NCI-H1417 (cell line): ENCODE measurements at regions not wholly inside any gene's neighbourhood (a gene's known extent, or its start where the extent isn't known, plus 50 kb on each side); places are given as distances from the start of the nearest gene placed in this dataset.
"Not testable (repeated sequence)": the region's sequence is repeated elsewhere in the genome, so short reads cannot be mapped to it uniquely, and the experiment has no call there.

Source experiments
- DNase-seq, 3 experiments: peaks; one replicate each; lab custom pipeline; 2025; lab: John Stamatoyannopoulos, UW

DNA sequence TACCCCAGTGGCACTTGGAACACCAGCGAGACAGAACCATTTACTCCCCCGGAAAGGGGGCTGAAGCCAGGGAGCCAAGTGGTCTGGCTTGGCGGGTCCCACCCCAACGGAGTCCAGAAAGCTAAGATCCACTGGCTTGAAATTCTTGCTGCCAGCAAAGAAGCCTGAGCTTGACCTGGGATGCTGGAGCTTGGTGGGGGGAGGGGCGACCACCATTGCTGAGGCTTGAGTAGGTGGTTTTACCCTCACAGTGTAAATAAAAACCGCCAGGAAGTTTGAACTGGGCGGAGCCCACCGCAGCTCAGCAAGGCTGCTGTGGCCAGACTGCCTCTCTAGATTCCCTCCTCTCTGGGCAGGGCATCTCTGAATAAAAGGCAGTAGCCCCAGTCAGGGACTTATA lies 62.8 kb downstream of the RPS24 start:
- not testable (repeated sequence) for DNase-seq

GRCh38 chr10:78102593-78102992 lies 68.9 kb downstream of the RPS24 start:
- DNase-seq: not testable (repeated sequence)

DNA sequence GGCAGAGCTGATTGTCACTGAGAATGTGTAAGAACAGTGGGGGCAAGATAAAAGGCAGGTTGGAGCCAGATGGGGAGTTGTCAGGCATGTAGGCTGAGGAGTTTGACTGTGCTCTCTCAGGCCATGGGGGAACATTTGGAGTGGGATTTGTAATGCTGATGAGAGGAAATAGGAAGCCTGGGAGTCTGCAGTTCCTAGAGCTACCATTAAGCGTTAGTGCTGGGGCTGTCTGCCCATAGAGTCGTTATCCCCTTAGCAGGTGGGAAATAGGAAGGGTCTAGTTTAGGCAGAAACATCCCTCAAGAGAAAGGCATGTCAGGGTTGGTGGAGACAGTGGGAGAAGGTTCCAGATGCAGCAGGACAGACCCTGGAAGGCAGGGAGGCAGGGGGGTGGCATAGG lies 75.5 kb downstream of the RPS24 start:
- DNase-seq: no peak

GRCh38 chr10:78115135-78115853 lies 81.6 kb downstream of the RPS24 start:
- DNase-seq: no peak

DNA sequence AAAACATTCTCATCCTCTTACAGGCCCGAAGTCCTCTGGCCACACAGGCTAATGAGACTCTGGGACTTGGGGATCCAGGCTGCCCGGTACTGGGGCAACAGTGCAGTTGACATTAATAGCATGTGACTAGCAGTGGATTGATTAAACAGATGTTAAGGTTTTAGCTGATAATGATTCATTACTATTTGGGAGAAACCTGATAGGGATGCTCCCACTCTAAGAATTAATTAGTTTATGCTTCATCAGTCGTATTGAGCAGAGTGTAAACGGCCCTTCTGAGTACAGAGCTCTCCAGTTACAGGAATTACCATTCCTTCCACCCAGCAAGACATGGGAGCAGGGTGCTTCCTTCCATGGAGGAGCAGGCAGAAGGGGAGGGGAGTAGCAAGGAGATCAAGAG lies 82.7 kb downstream of the RPS24 start:
- no peak for DNase-seq

DNA sequence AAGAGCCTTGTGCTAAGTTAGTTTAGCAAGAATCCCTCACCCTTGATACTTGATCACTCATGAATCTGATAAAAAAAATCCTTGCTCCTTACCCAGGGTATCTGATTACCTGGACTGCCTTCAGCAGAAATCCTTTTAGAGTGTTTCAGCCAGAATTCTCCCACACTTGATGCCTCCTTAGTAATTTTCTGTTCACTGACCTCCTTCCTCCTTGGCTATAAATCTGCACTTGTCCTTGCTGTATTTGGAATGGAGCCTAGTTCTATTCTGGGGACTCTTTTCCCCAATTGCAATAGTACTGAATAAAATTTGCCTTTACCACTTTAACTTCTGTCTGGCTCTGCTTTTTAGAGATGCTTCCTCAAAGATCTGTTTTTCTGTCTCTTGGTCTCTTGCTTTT lies 84.9 kb downstream of the RPS24 start:
- DNase-seq: no peak

GRCh38 chr10:78121801-78122200 lies 88.1 kb downstream of the RPS24 start:
- DNase-seq: no peak

DNA sequence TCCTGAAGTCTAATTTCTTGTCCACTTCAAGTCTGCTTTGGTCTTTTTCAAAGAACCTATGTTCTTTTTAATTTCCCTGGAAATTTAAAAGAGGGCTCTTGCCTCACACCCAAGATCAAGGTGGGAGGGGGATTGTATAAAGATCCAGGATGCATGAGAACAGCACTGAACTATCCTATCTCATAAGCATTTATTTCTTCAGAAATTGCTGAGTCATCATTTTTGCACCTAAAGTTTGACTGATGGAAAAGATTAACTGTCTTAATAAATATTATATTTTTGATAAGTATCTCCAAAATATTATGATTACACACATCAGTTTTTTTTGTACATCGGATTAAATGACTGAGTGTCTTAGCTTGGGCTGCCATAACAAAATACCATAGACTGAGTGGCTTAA lies 90.5 kb downstream of the RPS24 start:
- DNase-seq: no peak

GRCh38 chr10:78129211-78129610 lies 95.5 kb downstream of the RPS24 start:
- DNase-seq: no peak

GRCh38 chr10:78130966-78131710 lies 97.5 kb downstream of the RPS24 start:
- DNase-seq: no peak

GRCh38 chr10:78134773-78135306 lies 101.2 kb downstream of the RPS24 start:
- no peak for DNase-seq

DNA sequence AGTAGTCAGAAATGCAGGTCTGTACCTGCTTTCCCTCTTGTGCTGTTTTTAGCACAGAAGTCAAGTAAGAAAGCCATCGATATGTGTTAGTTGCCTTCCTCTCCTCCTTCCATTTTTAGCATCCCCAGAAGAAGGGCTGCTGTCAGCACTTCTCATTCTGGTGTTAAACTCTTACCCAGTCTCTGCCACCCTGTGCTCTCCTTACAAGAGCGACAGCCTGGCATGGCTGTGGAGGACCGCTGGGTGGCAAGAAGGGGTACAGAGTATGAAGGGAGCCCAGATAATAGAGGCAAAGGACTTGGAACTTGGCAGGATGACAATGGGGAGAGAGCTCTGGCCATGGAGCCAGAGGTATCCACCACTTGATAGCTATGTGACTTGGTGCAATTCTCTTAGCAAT lies 103.5 kb downstream of the RPS24 start:
- peak in 1 of 3 experiments; percentile 2 for DNase-seq

GRCh38 chr10:78139341-78139740 lies 105.7 kb downstream of the RPS24 start:
- no peak for DNase-seq

- no peak for DNase-seq
Observed at GRCh38 chr10:78140066-78140630, 106.5 kb downstream of the RPS24 start.

DNA sequence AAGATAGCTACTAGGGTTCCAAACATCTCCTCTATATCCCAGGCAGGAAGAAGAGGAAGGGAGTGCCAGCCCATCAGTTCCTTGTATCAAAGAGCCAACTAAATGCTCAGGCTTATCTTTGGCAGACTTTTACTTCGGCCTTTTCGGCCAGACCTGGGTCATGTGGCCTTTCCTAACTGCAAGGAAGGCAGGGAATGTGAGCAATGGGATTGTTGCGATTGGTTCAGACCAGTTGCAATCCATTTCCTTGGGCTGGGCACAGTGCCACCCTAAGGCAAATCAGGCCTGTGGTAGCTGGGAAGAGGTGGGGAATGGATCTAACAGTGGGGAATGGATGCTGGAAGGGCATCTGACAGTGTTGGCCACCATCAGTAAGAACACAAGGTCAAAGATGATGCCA lies 109.9 kb downstream of the RPS24 start:
- DNase-seq: no peak

- DNase-seq: no peak
Observed at GRCh38 chr10:78146200-78146599, 112.5 kb downstream of the RPS24 start.

DNA sequence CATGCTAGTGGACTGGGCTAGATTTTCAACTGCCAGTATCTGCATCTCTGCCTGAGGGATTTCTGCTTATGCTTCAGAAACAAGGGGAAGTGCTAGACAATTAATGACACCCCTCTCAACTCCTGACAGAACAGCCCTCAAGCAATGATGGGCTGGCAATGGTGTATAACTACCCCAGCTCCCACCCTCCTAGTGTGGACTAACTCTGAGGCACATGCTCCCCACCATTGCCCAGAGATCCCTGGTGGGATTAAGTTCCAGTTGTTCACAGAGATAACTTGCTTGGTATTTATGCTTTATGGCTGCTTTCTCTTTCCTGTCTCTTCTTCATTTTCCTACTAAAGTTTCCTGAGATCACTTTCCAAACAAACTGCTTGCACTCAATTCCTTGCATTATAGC lies 113.5 kb downstream of the RPS24 start:
- no peak for DNase-seq

DNA sequence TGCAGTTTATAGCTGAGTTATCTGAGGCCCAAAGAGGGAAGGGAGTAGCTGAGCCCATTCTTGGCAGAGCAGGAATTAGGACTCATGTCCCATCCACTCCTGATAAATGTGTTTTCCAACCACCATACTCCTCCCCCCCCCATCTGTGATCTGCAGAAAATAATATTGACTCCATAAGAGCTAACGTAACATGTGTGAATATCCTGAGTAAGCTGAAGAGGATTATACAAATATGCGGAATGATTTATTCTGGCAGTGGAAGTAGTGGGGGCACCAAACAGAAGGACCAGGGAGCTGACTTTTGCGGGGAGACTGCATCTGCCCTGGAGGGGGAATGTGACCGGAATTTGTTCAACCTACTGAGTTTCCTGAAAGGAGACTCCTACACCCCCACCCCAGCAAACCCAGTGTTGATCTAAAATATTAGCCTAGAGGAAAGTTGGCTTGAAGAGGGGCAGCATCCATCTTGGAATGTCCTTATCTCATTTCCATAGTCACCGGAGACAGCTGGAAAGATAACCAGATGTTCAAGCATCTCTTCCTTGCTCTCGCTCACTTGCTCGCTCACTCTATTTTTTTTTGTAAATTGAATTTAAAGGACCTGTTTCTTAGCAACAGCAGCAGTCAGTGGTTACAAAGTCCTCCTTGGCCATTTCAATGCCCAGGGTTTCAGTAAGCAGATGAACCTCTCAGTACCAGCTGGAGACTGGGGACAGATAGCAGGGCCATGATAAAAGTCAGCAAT lies 114.7 kb downstream of the RPS24 start:
- DNase-seq: no peak

GRCh38 chr10:78148961-78149612 lies 115.4 kb downstream of the RPS24 start:
- no peak for DNase-seq

DNA sequence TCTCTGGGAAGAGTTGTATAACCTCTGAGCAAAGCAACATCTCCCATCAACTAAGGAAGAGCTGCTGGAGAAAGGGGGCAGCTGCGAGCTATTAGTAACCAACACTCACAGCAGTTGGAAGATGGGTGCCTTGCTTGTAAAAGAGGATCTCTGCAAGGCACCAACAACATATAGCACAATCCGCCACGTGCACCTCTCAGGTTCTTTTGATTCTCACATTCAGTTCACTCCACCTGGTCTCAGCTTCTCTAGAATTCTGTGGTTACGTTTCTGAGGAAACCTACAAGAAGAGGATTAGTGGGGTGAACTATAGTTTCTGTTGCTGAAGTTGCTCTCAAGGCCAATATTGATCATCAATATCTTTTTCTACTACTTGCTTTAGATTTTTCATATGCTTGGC lies 117.1 kb downstream of the RPS24 start:
- DNase-seq: no peak

DNA sequence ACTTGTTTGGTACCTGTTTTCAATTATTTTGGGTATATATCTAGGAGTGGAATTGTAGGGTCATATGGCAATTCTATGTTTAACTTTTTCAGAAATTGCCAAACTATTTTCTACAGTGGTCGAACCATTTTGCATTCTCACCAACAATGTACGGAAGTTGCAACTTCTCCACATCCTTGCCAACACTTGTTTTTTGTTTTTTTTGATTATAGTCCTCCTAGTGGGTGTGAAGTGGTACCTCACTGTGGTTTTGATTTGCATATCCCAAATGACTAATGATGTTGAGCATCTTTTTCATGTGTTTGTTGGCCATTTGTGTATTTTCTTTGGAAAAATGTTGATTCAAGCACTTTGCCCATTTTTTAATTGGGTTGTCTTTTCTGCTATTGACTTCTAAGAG lies 122.1 kb downstream of the RPS24 start:
- DNase-seq: no peak

DNA sequence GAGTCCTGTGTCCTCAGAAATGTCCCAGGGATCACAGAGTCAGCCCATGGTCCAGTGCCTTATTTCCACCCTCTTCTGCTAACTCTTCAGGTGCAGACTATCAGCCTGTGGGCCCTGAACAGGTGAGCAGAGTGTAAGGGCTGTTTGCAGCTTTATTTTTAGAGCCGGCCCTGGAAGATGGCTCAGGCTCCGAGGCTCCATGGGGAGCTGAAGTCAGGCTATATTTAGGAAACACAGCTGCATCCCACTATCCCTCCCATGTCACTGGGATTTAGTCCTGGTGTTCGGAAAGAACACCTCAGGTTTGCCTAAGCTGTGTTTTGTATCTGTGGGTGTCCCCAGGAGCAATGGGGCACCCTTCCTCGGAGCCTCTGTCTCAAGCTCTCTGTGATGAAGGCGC lies 126.9 kb downstream of the RPS24 start:
- DNase-seq: peak in 1 of 3 experiments; percentile 45
